ENCODE measurements at regions not wholly inside any gene's neighbourhood (a gene's known extent, or its start where the extent isn't known, plus 50 kb on each side); places are given as distances from the start of the nearest gene placed in this dataset.

DNA sequence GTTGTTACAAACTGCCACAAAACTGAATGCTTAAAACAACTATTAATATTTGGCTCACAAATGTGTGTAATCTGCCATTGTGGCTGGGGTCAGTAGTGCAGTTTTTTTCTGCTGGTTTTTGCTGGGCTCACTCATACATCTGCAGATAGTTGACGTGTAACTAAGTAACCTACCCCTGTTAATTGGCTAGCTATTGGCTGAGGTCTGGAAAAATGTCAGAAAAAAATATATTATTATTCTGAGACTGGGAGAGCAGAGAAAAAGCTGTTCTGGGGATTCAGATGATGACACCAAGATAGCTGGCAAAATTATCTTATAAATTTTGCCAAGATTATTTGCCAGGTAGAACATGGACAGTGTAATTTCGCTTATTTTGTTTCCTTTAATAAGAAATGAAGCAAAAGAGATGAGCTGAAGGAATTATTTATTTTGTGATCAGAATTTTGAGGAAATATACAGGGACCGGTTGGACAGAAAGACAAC is 616.1 kb upstream of the ADAMTS5 start:
- TF ChIP-seq CTCF (IDR thresholded peaks at IDR 0.05) (no peak), POLR2A (IDR thresholded peaks at IDR 0.05) (no peak)
